Kidney tubule cell (primary cell): ENCODE measurements at regions not wholly inside any gene's neighbourhood (a gene's known extent, or its start where the extent isn't known, plus 50 kb on each side); places are given as distances from the start of the nearest gene placed in this dataset.

Experiments used
- DNase-seq: peaks from one replicate; pipeline ENCODE4 v3.0.0-alpha.2; 2018; ENCODE audit warnings: low spot score

- no peak for DNase-seq
Observed at GRCh38 chr14:101004176-101004575, 100.7 kb upstream of the RTL1 start.

GRCh38 chr14:101004954-101005353 lies 101.4 kb upstream of the RTL1 start:
- DNase-seq = no peak

GRCh38 chr14:101005447-101005846 lies 101.9 kb upstream of the RTL1 start:
- no peak for DNase-seq

- no peak for DNase-seq
Observed at GRCh38 chr14:101006008-101006407, 102.5 kb upstream of the RTL1 start.

- DNase-seq = no peak
Observed at GRCh38 chr14:101007004-101007614, 103.6 kb upstream of the RTL1 start.

GRCh38 chr14:101007765-101008164 lies 104.2 kb upstream of the RTL1 start:
- no peak for DNase-seq

- no peak for DNase-seq
Observed at GRCh38 chr14:101008196-101008595, 104.7 kb upstream of the RTL1 start.

- DNase-seq = no peak
Observed at GRCh38 chr14:101008631-101009336, 105.3 kb upstream of the RTL1 start.

- DNase-seq = no peak
Observed at GRCh38 chr14:101009531-101009930, 106.0 kb upstream of the RTL1 start.

- DNase-seq = no peak
Observed at GRCh38 chr14:101010293-101010692, 106.8 kb upstream of the RTL1 start.

- no peak for DNase-seq
Observed at GRCh38 chr14:101010835-101011234, 107.3 kb upstream of the RTL1 start.

- no peak for DNase-seq
Observed at GRCh38 chr14:101017209-101017608, 113.7 kb upstream of the RTL1 start.

- no peak for DNase-seq
Observed at GRCh38 chr14:101017806-101018560, 114.5 kb upstream of the RTL1 start.

GRCh38 chr14:101018561-101019290 lies 115.2 kb upstream of the RTL1 start:
- no peak for DNase-seq

- DNase-seq = no peak
Observed at GRCh38 chr14:101019541-101019940, 116.0 kb upstream of the RTL1 start.

GRCh38 chr14:101019990-101020710 lies 116.6 kb upstream of the RTL1 start:
- no peak for DNase-seq

- DNase-seq = no peak
Observed at GRCh38 chr14:101020834-101021370, 117.4 kb upstream of the RTL1 start.

- no peak for DNase-seq
Observed at GRCh38 chr14:101022121-101022520, 118.6 kb upstream of the RTL1 start.

GRCh38 chr14:101022916-101023435 lies 119.5 kb upstream of the RTL1 start:
- DNase-seq = no peak

- DNase-seq = no peak
Observed at GRCh38 chr14:101024686-101025085, 121.2 kb upstream of the RTL1 start.

- DNase-seq = no peak
Observed at GRCh38 chr14:101025131-101025530, 121.6 kb upstream of the RTL1 start.
